DND-41 (cell line): ENCODE measurements at regions not wholly inside any gene's neighbourhood (a gene's known extent, or its start where the extent isn't known, plus 50 kb on each side); places are given as distances from the start of the nearest gene placed in this dataset.

ENCODE experiments used
- ATAC-seq: fragments of 200-7000 bp; cut with Tn5 transposase; 3 replicates; pipeline ENCODE4 v1.9.1; 2021; ENCODE audit warnings: low read depth; ENCODE audit not compliant: insufficient read depth
- DNase-seq: peaks from one replicate; pipeline ENCODE4 v3.0.0-alpha.2; 2020
- H2AFZ ChIP-seq: 2 replicates; pipeline ENCODE4 v1.6.0; 2012; ENCODE audit warnings: low read depth, low read length
- H3K27ac ChIP-seq: 2 replicates; pipeline ENCODE4 v1.5.1; 2012; ENCODE audit warnings: low read length, inconsistent platforms
- H3K27me3 ChIP-seq: fragments of 200-600 bp; sonication (generic); 2 replicates; pipeline ENCODE4 v1.6.0; 2012; ENCODE audit warnings: low read length, mild to moderate bottlenecking, inconsistent platforms; ENCODE audit not compliant: insufficient read depth, poor library complexity
- H3K36me3 ChIP-seq: 2 replicates; pipeline ENCODE4 v1.5.1; 2012; ENCODE audit warnings: low read length, inconsistent platforms; ENCODE audit not compliant: insufficient read depth
- H3K4me1 ChIP-seq: 2 replicates; pipeline ENCODE4 v1.5.1; 2012; ENCODE audit warnings: mild to moderate bottlenecking, low read length; ENCODE audit not compliant: insufficient read depth
- H3K4me2 ChIP-seq: 2 replicates; pipeline ENCODE4 v1.6.0; 2012; ENCODE audit warnings: mild to moderate bottlenecking, moderate library complexity, low read length, inconsistent platforms; ENCODE audit not compliant: insufficient read depth
- H3K4me3 ChIP-seq, 2 experiments: fragments of 200-600 bp in 1 of 2; shearing (Covaris generic) in 1 of 2; 2 replicates each; pipeline ENCODE4 v1.5.1; 2012 to 2016; ENCODE audit warnings: inconsistent platforms in 2 of 2, low read length in 2 of 2, mild to moderate bottlenecking in 2 of 2, low read depth in 1 of 2, moderate library complexity in 1 of 2
- H3K79me2 ChIP-seq: 2 replicates; pipeline ENCODE4 v1.6.0; 2012; ENCODE audit warnings: low read length, inconsistent platforms; ENCODE audit not compliant: insufficient read depth
- H3K9ac ChIP-seq: 2 replicates; pipeline ENCODE4 v1.6.0; 2012; ENCODE audit warnings: low read depth, mild to moderate bottlenecking, inconsistent platforms, low read length, moderate library complexity
- H3K9me3 ChIP-seq: 2 replicates; pipeline ENCODE4 v1.5.1; 2012; ENCODE audit warnings: low read length, moderate library complexity, mild to moderate bottlenecking, inconsistent platforms; ENCODE audit not compliant: insufficient read depth, severe bottlenecking
- H4K20me1 ChIP-seq: 2 replicates; pipeline ENCODE4 v1.6.0; 2012; ENCODE audit warnings: low read length; ENCODE audit not compliant: insufficient read depth
- CTCF ChIP-seq: IDR thresholded peaks from 2 replicates; pipeline ENCODE4 v1.5.1; 2012; ENCODE audit warnings: borderline replicate concordance, low read length, moderate library complexity, mild to moderate bottlenecking; ENCODE audit not compliant: poor library complexity, severe bottlenecking; ENCODE audit errors: extremely low read depth
- EZH2 ChIP-seq: IDR thresholded peaks from 3 replicates; pipeline ENCODE4 v1.6.1; 2012; ENCODE audit warnings: borderline replicate concordance, low read depth, mild to moderate bottlenecking, moderate library complexity, low read length, inconsistent platforms; ENCODE audit not compliant: severe bottlenecking

GRCh38 chr9:28656727-28657126 is 1083.4 kb upstream of the C9orf72 start:
- Histone ChIP-seq H3K4me2 (no peak overlapping the region), H2AFZ (no peak overlapping the region), H3K4me1 (no peaks in the 10 kb centered on the region), H3K27me3 (no peaks in the 10 kb centered on the region), H3K4me3 (no peak overlapping the region), H3K27ac (no peak overlapping the region), H4K20me1 (no peaks in the 10 kb centered on the region), H3K36me3 (no peaks in the 10 kb centered on the region), H3K79me2 (no peaks in the 10 kb centered on the region), H3K9ac (no peak overlapping the region), H3K9me3 (no peaks in the 10 kb centered on the region)
- DNase-seq (no peak), ATAC-seq (no peak)
- TF ChIP-seq EZH2 (no peak), CTCF (no peak)

- Histone ChIP-seq H3K27ac (no peak overlapping the region), H3K9me3 (no peaks in the 10 kb centered on the region), H4K20me1 (no peaks in the 10 kb centered on the region), H3K36me3 (no peaks in the 10 kb centered on the region), H3K9ac (no peak overlapping the region), H3K27me3 (no peaks in the 10 kb centered on the region), H3K4me2 (no peak overlapping the region), H3K79me2 (no peaks in the 10 kb centered on the region), H2AFZ (no peak overlapping the region), H3K4me1 (no peaks in the 10 kb centered on the region), H3K4me3 (no peak overlapping the region)
- DNase-seq = no peak
- no peak for TF ChIP-seq EZH2
- TF ChIP-seq CTCF = no peak
- no peak for ATAC-seq
These were observed 1088.6 kb upstream of the C9orf72 start for GRCh38 chr9:28661853-28662252.

GRCh38 chr9:28662675-28663074 is 1089.4 kb upstream of the C9orf72 start:
- Histone ChIP-seq H2AFZ (no peak overlapping the region), H3K9me3 (no peaks in the 10 kb centered on the region), H4K20me1 (no peaks in the 10 kb centered on the region), H3K4me1 (no peaks in the 10 kb centered on the region), H3K4me3 (no peak overlapping the region), H3K27ac (no peak overlapping the region), H3K27me3 (no peaks in the 10 kb centered on the region), H3K4me2 (no peak overlapping the region), H3K9ac (no peak overlapping the region), H3K79me2 (no peaks in the 10 kb centered on the region), H3K36me3 (no peaks in the 10 kb centered on the region)
- TF ChIP-seq EZH2 = no peak
- TF ChIP-seq CTCF = no peak
- ATAC-seq = no peak
- no peak for DNase-seq

- Histone ChIP-seq H3K9ac (no peak overlapping the region), H2AFZ (no peak overlapping the region), H3K4me3 (no peak overlapping the region), H4K20me1 (no peaks in the 10 kb centered on the region), H3K79me2 (no peaks in the 10 kb centered on the region), H3K4me2 (no peak overlapping the region), H3K9me3 (no peaks in the 10 kb centered on the region), H3K27me3 (no peaks in the 10 kb centered on the region), H3K4me1 (no peaks in the 10 kb centered on the region), H3K36me3 (no peaks in the 10 kb centered on the region), H3K27ac (no peak overlapping the region)
- TF ChIP-seq EZH2 (no peak), CTCF (no peak)
- no peak for ATAC-seq
- no peak for DNase-seq
These were observed 1094.9 kb upstream of the C9orf72 start for GRCh38 chr9:28668158-28668557.
